HG02970 (cell line): ENCODE measurements at regions not wholly inside any gene's neighbourhood (a gene's known extent, or its start where the extent isn't known, plus 50 kb on each side); places are given as distances from the start of the nearest gene placed in this dataset.

Experiments used
- ATAC-seq: cut with Tn5 transposase; IDR thresholded peaks from one replicate; pipeline ENCODE4 v1.9.1; 2021; ENCODE audit warnings: mild to moderate bottlenecking, moderate library complexity, moderate number of reproducible peaks; ENCODE audit not compliant: unreplicated experiment, low FRiP score

- no peak for ATAC-seq
Observed at GRCh38 chr2:180336550-180336949, 329.5 kb upstream of the CWC22 start.

- peak; percentile 100 for ATAC-seq
Observed at GRCh38 chr2:180334514-180334913, 327.4 kb upstream of the CWC22 start.

- no peak for ATAC-seq
Observed at GRCh38 chr2:180328795-180329422, 321.8 kb upstream of the CWC22 start.

- ATAC-seq, result no peak
Observed at GRCh38 chr2:180327185-180327584, 320.1 kb upstream of the CWC22 start.

GRCh38 chr2:180325416-180326120, 318.5 kb upstream of the CWC22 start:
- ATAC-seq, result no peak

GRCh38 chr2:180324182-180324581, 317.1 kb upstream of the CWC22 start:
- ATAC-seq, result no peak

GRCh38 chr2:180322781-180323180, 315.7 kb upstream of the CWC22 start:
- ATAC-seq, result no peak

GRCh38 chr2:180319586-180320405, 312.7 kb upstream of the CWC22 start:
- ATAC-seq, result peak; percentile 77

GRCh38 chr2:180314086-180314485, 307.0 kb upstream of the CWC22 start:
- no peak for ATAC-seq

GRCh38 chr2:180312542-180312941, 305.4 kb upstream of the CWC22 start:
- no peak for ATAC-seq

- ATAC-seq, result no peak
Observed at GRCh38 chr2:180307096-180307495, 300.0 kb upstream of the CWC22 start.

- no peak for ATAC-seq
Observed at GRCh38 chr2:180306346-180306745, 299.2 kb upstream of the CWC22 start.

GRCh38 chr2:180291552-180292421, 284.7 kb upstream of the CWC22 start:
- ATAC-seq, result no peak

- no peak for ATAC-seq
Observed at GRCh38 chr2:180291060-180291459, 284.0 kb upstream of the CWC22 start.

- ATAC-seq, result no peak
Observed at GRCh38 chr2:180289627-180290026, 282.5 kb upstream of the CWC22 start.

GRCh38 chr2:180279581-180279980, 272.5 kb upstream of the CWC22 start:
- ATAC-seq, result no peak

GRCh38 chr2:180276733-180277132, 269.6 kb upstream of the CWC22 start:
- ATAC-seq, result no peak

- no peak for ATAC-seq
Observed at GRCh38 chr2:180268006-180268405, 260.9 kb upstream of the CWC22 start.

- no peak for ATAC-seq
Observed at GRCh38 chr2:180261976-180262375, 254.9 kb upstream of the CWC22 start.

- no peak for ATAC-seq
Observed at GRCh38 chr2:180258579-180258978, 251.5 kb upstream of the CWC22 start.
